ENCODE measurements at regions not wholly inside any gene's neighbourhood (a gene's known extent, or its start where the extent isn't known, plus 50 kb on each side); places are given as distances from the start of the nearest gene placed in this dataset.
"Not testable (repeated sequence)": the region's sequence is repeated elsewhere in the genome, so short reads cannot be mapped to it uniquely, and the experiment has no call there.

- in situ Hi-C loops (cut with MboI; ENCODE audit: low pct_unique_long_range_greater_than_20kb, low sequenced_read_pairs, unreplicated experiment) = no loop called here
- DNase-seq (ENCODE audit: low spot score) = no peak
- TF ChIP-seq CTCF (IDR thresholded peaks at IDR 0.05; ENCODE audit: extremely low read depth, insufficient read depth, missing control alignments) = no peak
Measured at GRCh38 chr11:37313266-37313665, 715.2 kb upstream of the RAG2 start.

GRCh38 chr11:37306563-37306962 lies 708.5 kb upstream of the RAG2 start:
- TF ChIP-seq CTCF (IDR thresholded peaks at IDR 0.05; ENCODE audit: extremely low read depth, insufficient read depth, missing control alignments) = no peak
- no peak for DNase-seq (ENCODE audit: low spot score)
- in situ Hi-C loops (cut with MboI; ENCODE audit: low pct_unique_long_range_greater_than_20kb, low sequenced_read_pairs, unreplicated experiment) = no loop called here

- in situ Hi-C loops (cut with MboI; ENCODE audit: low pct_unique_long_range_greater_than_20kb, low sequenced_read_pairs, unreplicated experiment); DNase-seq (ENCODE audit: low spot score): not testable (repeated sequence)
Measured at GRCh38 chr11:37301405-37301804, 703.4 kb upstream of the RAG2 start.

- no peak for TF ChIP-seq CTCF (IDR thresholded peaks at IDR 0.05; ENCODE audit: extremely low read depth, insufficient read depth, missing control alignments)
- DNase-seq (ENCODE audit: low spot score) = no peak
- in situ Hi-C loops (cut with MboI; ENCODE audit: low pct_unique_long_range_greater_than_20kb, low sequenced_read_pairs, unreplicated experiment) = no loop called here
Measured at GRCh38 chr11:37298173-37298572, 700.1 kb upstream of the RAG2 start.

- in situ Hi-C loops (cut with MboI; ENCODE audit: low pct_unique_long_range_greater_than_20kb, low sequenced_read_pairs, unreplicated experiment) = no loop called here
- no peak for TF ChIP-seq CTCF (IDR thresholded peaks at IDR 0.05; ENCODE audit: extremely low read depth, insufficient read depth, missing control alignments)
- no peak for DNase-seq (ENCODE audit: low spot score)
Measured at GRCh38 chr11:37286890-37287289, 688.9 kb upstream of the RAG2 start.

GRCh38 chr11:37282367-37282766 lies 684.3 kb upstream of the RAG2 start:
- TF ChIP-seq CTCF (IDR thresholded peaks at IDR 0.05; ENCODE audit: extremely low read depth, insufficient read depth, missing control alignments) = no peak
- in situ Hi-C loops (cut with MboI; ENCODE audit: low pct_unique_long_range_greater_than_20kb, low sequenced_read_pairs, unreplicated experiment) = no loop called here
- DNase-seq (ENCODE audit: low spot score) = no peak

GRCh38 chr11:37280200-37280599 lies 682.2 kb upstream of the RAG2 start:
- in situ Hi-C loops (cut with MboI; ENCODE audit: low pct_unique_long_range_greater_than_20kb, low sequenced_read_pairs, unreplicated experiment) = no loop called here
- TF ChIP-seq CTCF (IDR thresholded peaks at IDR 0.05; ENCODE audit: extremely low read depth, insufficient read depth, missing control alignments) = no peak
- DNase-seq (ENCODE audit: low spot score) = no peak
